Fibroblast of gingiva (primary cell): ENCODE measurements at regions not wholly inside any gene's neighbourhood (a gene's known extent, or its start where the extent isn't known, plus 50 kb on each side); places are given as distances from the start of the nearest gene placed in this dataset.
"Not testable (repeated sequence)": the region's sequence is repeated elsewhere in the genome, so short reads cannot be mapped to it uniquely, and the experiment has no call there.

Experiments
- DNase-seq: peaks from one replicate; pipeline ENCODE4 v3.0.0-alpha.2; 2011; ENCODE audit warnings: low read depth

DNA sequence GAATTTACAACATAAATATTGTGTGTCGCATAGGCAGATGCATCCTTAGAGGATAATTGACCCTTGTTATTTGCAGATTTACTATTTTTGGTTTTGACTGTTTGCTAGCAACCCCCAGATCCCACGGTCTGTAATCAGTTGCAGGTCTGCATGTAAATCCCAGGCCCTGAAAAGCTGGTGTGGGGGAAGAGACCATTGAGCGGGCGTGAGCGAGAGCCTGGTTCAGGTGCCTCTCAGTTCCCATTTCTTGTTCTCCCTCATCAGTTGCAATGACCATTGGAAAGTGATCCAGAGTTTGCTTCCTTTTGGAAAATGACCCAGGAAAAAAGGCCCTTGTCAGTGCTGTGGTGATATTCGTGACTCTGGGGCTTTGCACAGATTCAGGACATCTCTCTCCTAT is 238.9 kb downstream of the UACA start:
- DNase-seq, result no peak

DNA sequence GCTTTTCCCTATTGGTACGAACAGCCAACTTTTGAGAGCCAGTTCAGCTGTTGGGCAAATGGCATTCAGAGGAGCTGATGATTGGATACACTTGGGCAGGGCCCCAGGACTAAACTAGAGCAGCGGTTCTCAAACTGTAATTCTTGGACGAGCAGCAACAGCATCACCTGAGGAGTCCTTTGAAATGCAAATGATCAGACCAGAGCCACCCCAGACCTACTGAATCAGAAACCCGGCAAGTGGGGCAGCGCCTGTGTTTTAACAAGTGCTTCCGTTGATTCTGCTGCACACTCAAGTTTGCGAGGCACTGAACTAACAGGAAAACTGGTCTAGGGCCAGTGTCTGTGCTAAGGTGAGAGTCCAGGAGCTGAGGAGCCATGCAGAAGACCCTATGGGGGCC is 239.7 kb downstream of the UACA start:
- DNase-seq, result no peak

DNA sequence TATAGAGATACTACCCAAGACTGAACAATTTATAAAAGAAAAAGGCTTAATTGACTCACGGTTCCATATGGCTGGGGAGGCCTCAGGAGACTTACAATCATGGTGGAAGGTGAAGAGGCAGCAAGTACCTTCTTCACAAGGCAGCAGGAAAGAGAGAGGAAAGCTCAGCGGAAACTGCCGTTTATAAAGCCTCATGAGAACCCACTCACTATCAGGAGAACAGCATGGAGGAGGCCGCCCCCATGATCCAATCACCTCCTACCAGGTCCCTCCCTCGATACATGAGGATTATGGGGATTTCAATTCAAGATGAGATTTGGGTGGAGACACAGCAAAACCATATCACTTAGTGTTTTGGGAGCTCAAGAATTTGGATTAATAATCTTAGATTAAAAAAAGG is 240.2 kb downstream of the UACA start:
- DNase-seq, result no peak

DNA sequence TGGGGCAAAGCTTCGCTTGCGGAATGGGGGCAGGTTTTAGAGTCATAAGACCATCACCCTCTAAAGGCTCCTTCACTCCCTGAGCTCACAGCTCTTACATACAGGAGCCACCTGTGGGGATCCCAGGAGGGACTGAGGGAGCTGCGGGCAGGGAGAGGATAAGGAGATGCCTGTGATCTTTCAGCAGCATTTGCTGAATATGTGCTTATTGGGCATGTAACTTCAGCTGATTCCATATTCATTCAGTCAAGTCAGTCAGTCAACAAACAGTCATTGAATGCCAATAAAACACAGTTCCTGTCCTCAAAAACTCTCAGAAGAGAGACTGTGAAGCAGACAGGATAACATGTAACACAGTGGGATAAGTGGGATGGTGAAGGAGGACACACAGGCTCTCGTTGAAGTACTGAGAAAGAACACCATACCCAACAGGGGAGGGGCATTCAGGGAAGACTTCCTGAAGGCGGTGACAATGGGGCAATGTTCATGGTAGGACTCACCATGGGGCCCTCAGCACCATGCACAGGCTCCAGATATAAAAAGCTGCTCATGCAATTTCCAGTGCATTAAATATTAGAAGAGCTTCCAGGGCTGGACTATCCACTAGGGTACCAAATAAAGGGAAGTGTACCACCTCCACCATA is 240.9 kb downstream of the UACA start:
- DNase-seq, result no peak

DNA sequence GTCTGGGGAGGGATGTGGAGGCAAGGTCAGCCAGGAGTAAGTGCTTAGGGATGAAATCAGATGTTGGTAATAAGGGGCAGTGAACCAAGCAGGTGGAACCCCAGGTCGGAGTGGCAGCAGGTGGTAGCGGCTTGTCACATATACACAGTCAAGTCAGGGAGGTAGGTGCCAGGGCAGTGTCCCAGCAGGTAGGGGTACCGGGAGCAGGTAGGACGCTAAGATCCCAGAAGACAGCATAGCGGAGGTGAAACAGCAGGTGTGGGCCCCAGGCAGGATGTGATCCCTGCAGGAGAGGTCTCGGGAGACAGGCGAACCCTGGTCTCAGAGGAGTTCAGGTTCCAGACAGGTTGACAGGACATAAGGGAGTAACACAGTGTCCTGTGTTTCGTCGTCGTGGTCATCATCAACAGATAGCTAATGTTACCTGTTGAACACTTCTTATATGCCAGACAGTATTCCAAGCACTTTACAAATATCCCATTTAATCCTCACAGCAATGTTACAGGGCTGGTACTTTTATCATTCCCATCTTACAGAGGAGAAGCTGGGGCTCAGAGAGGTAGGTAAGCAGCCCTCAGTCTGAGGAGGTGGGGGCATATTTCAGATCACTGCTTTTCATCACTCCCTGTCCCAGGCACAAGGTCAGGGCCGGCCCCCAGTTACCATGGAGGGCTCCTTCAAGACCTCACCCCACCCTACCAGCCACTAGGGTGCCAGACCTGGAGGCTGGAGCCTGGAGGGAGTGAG is 241.6 kb downstream of the UACA start:
- DNase-seq, result no peak

DNA sequence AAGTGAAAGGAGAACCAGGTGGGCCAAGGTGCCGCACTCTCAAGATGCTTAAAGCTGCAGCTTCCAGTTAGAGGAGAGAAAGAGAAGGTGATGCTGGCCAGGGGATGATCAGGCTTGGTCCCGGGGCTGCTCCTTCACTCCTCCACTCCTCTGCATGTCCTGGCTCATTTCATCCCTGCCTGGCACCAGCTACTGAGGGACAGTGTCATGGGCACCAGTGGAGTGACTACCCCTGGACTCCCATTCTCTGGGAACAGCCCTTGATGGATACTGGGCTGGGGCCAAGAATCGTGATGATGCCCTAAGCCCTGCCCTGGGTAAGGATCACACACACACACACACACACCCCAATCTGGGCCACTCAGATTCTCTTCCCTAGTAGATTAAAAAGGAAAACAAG is 243.7 kb downstream of the UACA start:
- DNase-seq, result no peak

DNA sequence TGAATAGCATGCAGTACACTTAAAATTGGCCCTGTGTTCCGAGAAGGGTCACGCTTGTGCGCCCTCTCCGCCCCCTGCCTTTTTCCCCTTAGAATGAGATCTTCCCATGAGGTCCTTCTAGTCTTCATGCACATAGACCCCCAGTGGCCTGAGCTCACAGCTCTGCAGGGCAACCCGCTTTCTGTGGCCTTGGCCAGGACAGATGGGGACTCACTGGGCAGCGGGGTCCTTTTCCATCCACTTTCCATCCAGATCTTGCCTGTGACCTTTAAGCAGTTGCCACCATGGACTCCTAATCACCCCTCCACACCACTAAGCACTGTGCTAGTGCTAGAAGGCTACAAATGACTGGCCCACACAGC is 244.4 kb downstream of the UACA start:
- no peak for DNase-seq

DNA sequence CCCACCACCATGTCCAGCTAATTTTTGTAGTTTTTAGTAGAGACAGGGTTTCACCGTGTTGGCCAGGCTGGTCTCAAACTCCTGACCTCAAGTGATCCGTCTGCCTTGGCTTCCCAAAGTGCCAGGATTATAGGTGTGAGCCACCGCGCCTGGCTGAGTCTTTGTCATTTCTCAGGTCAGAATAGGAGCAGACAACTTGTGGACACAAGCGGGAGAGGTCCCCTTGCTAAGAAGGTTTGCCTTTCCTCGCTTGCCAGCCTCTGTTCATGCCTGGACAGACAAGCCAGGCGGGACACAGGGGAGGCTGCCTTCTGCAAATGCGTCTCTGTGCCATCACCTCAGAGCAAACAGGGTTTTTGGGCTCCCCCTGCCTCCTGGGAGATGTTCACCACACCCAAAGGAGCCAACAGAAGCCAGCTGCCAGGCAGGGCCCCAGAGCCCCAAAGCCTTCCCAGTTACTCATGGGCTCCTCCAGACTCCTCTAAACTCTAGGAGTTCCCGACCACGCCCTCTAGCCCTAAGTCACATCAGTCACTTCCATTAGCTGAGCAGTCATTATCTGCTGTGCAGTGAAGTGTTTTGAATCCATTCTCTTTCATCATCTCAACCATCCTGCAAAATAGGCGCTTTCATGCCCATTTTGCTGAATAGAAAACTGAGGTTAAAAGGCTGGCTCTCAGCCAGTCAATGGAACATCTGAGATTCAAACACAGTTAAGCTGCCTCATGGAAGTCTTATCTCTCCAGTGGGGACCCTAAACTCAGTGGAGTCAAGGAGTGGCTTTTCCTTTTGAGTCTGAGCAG is 245.0 kb downstream of the UACA start:
- no peak for DNase-seq

DNA sequence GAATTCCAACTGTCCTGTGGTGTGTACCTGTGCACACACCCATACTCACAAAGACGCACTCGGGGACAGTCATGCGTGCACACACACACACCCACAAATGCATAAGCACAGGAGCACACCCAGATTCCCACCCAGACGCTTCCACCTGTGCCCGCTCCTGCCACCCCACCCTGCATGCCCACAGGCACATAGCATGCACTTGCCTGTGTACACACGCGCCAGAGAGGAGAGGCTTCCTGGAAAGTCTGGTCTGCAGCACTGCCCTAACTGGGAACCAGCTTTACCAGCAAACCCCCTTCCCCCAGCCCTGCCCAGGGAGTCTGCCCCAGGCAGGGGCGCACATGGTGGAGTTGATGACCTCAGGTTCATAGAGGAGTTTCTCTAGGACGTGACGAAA is 246.2 kb downstream of the UACA start:
- no peak for DNase-seq

DNA sequence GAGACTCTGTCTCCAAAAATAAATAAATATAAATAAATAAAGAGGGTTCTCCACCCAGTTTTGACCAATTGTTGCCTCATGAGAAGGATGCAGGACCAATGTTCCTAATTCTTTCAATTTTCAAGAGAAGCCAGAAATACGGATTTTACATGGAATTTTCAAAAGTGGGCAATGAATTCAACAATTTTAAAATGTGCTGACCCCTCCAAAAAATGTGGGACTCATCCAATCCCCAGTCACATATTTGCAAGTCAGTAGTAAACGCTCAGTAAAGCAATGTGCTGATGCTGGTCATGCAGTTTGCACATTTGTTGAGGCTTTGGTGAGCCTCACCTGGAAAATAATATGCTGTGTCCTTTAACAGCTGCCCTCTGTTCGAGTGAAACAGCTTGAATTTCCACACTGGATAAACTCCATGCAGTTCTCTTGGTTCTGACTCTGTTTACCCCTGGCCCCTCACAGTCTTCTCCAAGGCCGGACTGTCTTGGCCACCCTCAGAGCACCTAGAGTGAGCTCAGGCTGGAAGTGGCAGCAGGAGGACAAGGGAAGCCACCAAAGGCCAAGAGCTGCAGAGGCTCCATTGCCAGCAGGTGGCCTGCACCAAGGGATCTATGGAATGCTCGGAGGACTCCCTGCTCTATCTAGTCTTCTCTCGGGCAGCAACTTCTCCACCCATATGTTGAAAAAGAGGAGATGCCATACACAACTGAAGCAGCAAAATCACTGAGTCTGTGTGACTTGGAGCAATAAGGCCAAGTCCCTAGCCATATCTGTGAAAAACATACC is 246.8 kb downstream of the UACA start:
- no peak for DNase-seq

DNA sequence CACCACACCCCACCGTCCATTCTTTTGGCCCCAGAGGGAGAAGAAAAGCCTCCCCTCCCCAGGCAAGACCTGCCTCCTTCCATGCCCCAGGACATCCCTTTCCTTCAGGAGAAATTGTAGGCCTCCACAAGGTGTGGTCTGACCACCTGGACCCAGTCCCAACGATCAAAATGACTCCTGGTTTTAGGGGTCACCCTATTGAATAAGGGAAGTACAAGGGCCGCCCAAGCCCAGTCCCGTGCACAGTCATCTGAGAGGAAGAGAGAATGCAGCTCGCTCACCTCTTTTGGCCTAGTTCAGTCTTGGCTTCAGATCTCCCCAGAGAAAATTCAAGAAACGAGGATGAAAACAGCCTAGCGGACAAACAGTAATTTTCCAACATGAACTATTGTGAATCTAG is 249.1 kb downstream of the UACA start:
- no peak for DNase-seq

DNA sequence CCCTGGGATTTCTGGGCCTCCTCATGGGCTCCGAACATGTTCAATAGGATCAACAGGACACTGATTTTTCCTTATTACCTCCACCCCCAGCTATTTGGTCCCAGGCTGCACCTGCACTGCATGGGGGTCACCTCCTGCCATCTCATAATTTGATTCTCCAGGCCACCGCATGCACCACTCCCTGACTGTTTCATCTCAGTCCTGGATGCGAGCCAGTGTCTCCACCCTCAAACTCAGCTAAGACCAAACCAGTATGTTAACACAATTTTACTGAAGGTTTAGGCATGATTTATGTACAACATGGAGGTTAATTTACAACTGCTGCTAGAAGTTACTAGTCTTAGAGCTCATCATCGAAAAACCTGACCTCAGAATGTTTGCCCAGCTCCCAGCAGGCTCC is 249.5 kb downstream of the UACA start:
- no peak for DNase-seq

DNA sequence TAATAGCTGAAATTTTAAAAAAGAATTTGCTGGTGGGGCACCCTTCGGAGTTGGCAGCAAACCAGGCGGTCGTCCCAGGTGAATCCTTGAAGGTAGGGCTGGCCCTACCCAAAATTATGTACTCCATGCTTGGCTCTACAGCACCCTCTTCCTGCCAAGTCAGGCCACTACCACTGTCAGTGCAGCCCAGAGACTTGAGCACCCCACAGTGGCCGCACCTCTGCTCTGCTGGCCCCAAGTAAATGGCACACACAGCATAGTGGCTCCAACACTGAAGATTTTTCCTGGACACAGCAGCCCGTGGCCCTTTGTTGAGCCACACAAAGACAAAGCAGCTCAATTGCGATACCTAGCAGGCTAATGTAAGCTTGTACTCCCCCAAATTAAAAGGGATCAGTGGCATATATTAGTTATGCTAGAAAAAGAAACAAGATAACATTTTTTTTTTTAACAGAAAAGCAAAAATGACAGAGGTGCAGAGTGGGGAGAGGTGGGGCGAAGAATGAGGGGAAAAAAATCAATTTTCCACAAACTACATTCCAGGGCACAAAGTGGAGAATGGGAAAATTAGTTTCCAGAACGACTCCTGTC is 250.5 kb downstream of the UACA start:
- peak; percentile 24 for DNase-seq

DNA sequence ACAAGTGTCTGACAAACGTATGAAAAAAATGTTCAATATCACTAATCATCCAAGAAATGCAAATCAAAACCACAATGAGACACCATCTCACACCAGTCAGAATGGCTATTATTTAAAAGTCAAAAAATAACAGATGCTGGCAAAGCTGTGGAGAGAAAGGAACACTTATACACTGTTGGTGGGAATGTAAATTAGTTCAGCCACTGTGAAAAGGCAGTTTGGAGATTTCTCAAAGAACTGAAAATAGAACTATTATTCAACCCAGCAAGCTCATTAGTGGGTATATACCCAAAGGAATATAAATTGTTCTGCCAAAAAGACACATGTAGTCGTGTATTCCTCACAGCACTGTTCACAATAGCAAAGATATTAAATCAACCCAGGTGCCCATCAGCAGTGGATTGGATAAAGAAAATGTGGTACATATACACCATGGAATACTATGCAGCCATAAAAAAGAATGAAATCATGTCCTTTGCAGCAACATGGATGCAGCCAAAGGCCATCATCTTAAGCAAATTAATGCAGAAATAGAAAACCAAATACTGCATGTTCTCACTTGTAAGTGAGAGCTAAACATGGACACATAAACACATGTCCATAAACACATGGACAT is 251.3 kb downstream of the UACA start:
- not testable (repeated sequence) for DNase-seq

DNA sequence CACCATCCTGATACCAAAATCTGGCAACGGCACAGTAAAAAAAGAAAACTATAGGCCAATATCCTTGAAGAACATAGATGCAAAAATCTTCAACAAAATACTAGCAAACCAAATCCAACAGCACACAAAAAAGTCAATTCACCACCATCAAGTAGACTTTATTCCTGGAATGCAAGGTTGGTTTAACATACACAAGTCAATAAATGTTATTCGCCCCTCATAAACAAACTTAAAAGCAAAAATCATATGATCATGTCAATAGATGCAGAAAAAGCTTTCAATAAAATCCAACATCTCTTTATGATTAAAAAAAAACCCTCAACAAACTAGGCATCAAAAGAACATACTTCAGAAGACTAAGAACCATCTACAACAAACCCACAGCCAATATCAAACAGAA is 252.9 kb downstream of the UACA start:
- no peak for DNase-seq

DNA sequence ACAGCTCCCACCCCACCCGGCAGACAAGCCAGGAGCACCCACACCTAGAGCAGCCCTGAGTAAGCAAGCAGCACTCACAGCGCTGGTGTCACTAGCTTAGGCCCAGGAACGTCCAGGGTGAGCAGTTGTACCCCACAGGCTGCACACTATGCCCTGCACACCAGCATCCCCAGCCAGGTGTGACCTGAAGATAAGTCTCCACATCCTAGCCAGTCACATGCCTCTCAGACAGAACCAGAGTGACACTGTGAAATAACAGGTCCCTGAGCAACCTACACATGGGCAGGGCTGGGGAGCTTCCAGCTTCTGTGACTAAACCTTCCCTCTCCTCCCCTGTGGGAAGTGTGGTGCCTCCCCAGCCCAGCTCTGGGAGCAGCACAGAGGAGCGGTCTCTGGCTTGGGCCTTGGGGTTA is 253.6 kb downstream of the UACA start:
- DNase-seq, result no peak

DNA sequence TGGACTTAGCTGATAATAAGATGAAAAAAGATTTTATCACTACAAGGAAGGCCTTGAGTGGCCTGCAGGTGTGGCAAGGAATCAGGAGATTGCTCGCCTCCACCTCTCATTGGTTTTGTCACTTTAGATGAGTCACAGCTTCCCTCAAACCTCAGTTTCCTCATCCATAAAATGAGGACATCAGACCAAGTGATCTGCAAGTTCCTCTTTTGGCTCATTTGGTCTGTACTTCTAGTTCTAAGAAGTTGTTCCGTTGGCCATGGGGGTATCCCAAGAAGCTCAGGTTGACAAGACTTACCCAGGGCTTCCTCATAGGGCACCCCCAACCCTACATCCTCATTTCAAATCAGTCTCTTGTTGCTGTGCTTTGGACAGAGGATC is 254.1 kb downstream of the UACA start:
- no peak for DNase-seq

DNA sequence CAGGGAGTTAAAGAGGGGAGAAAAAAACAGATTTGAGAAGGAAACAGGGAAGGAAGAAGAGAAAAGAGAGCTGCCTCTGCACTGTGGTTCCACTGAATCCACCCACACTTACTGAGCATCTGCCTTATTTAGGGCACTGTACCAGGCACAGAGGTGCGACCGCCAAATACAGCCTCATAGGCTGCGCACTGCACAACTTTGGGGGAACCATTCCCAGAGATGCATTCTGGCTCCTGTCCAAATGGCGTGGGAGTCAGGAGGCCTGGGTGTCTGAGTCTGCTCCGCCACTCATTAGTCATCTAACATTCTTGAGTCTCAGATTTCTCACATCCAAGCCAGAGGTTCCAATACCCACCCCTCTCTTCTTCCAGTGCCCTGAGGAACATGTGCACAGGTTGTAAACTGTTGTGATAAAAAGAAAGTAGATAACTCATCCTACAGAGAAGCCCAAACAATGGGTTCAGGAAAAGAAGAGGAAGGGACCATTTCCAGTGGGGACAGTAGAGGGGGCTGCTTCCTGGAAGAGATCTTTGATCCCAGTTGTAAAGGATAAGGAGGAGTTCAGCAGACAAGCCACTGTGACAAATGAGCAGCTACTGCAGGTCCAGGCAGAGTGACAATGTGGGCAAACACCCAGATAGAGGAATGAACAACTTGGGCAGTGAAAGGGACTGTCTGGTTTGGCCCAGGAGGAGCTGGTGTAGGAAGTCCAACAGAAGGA is 254.6 kb downstream of the UACA start:
- peak; percentile 73 for DNase-seq

DNA sequence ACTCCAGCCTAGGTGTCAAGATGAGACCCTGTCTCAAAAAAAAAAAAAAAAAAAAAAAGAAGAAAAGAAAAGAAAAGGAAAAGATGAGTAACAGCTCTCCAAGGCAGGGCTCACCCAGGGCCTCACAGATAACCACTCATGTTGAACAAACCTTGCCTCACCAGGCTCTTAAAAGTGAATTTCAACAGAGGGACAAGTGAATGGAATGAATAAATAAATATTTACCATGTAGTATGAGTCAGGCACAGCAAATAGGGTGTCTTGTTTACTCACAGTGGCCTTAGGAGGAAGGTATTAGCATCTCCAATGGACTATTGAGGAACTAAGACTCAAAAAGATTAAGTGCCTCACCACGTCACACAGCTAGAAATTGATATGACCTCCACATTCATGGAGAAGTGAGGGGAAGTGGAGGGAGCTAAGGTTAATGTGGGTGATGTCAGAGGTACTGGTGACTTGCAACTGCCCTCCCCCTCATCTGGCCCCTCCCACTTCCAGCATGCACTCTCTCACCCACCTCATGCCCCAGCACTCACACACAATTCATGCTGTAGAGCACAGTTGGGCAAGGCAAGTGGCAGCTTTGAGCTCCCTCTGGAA is 255.5 kb downstream of the UACA start:
- no peak for DNase-seq
